Iris pigment epithelial cell (primary cell): ENCODE measurements at regions not wholly inside any gene's neighbourhood (a gene's known extent, or its start where the extent isn't known, plus 50 kb on each side); places are given as distances from the start of the nearest gene placed in this dataset.
"Not testable (repeated sequence)": the region's sequence is repeated elsewhere in the genome, so short reads cannot be mapped to it uniquely, and the experiment has no call there.

Experiments used
- DNase-seq: peaks from one replicate; pipeline ENCODE4 v3.0.0-alpha.2; 2011; ENCODE audit warnings: low read depth

DNA sequence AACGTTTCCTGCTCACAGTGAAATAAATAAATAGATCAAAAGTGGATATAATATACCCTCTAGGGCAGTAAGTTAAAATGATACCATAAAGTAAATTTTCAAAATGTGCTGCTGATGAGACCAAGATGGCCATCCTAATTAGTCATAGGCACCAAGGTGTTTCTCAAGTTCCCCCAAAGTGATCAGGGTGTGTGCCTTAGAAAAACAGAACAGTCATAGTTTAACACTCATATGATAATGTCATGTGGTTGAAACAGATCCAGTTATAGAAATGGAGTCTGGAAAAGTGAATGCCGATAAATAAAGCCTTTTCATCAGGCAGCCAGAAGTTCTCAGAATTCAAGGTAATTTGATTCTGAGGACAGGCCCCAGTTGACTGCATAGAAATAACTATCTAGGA lies 161.5 kb upstream of the CDKN2B start:
- no peak for DNase-seq

- no peak for DNase-seq
Measured at GRCh38 chr9:22170990-22171670, 162.0 kb upstream of the CDKN2B start.

GRCh38 chr9:22171691-22172090 lies 162.6 kb upstream of the CDKN2B start:
- DNase-seq, result no peak

- no peak for DNase-seq
Measured at GRCh38 chr9:22173908-22174307, 164.8 kb upstream of the CDKN2B start.

DNA sequence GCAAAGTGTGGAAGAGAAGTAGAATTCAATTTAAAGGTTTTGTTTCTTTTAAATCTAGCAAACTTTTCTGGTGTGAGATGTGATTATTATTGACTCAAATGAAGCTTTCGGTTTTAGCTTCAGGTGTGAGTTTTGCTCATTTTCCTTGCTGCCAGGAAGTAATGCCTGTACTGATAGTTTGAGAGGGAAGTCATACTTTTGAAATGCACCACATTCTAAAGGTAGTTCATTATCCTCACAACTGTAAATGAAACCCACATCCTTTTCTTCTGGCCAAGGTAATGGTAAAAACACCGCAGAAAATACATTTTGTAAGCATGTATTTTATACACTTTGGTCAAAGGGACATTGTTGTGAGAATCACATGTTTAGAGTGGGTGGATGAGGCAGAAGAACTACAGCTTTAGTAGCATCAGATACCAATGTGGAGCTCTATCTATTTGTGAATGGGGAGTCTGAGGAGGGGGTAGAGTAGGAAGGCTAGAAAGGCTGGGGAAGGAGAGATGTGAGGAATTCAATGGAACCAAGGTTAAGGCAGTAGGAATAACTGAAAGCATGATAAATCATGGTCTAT lies 167.0 kb upstream of the CDKN2B start:
- no peak for DNase-seq

DNA sequence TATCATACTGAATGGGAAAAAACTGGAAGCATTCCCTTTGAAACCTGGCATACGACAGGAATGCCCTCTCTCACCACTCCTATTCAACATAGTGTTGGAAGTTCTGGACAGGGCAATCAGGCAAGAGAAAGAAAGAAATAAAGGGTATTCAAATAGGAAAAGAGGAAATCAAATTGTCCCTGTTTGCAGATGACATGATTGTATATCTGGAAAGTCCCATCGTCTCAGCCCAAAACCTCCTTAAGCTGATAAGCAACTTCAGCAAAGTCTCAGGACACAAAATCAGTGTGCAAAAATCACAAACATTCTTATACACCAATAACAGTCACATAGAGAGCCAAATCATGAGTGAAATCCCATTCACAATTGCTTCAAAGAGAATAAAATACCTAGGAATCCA lies 171.9 kb upstream of the CDKN2B start:
- DNase-seq, result not testable (repeated sequence)

DNA sequence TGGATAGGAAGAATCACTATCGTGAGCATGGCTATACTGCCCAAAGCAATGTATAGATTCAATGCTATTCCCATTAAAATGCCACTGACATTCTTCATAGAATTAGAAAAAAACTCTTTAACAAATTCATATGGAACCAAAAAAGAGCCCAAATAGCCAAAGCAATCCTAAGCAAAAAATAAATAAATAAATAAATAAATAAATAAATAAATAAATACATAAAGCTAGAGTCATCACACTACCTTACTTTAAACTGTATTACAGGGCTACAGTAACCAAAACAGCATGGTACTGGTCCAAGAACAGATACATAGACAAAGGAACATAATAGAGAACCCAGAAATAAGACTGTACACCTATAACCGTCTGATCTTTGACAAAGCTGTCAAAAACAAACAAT lies 180.4 kb upstream of the CDKN2B start:
- DNase-seq, result no peak

DNA sequence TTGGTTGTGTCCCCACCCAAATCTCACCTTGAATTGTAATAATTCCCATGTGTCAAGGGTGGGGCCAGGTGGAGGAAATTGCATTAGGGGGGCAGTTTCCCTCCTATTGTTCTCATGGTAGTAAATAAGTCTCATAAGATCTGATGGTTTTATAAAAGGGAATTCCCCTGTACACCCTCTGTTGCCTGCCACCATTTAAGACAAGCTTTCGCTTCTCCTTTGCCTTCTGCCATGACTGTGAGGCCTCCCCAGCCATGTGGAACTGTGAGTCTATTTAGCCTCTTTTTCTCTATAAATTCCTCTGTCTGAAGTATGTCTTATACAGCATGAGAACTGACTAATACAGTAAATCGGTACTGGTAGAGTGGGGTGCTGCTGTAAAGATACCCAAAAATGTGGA lies 187.9 kb upstream of the CDKN2B start:
- not testable (repeated sequence) for DNase-seq

DNA sequence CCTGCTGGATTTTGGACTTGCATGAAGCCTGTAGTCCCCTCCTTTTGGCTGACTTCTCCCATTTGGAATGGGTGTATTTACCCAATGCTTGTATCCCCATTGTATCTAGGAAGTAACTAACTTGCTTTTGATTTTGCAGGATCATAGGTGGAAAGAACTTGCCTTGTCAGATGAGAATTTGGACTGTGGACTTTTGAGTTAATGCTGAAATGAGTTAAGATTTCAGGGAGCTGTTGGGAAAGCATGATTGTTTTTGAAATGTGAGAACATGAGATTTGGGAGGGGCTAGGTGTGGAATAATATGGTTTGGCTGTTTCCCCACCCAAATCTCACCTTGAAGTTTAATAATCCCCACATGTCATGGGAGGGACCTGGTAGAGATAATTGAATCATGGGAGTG lies 189.6 kb upstream of the CDKN2B start:
- no peak for DNase-seq

DNA sequence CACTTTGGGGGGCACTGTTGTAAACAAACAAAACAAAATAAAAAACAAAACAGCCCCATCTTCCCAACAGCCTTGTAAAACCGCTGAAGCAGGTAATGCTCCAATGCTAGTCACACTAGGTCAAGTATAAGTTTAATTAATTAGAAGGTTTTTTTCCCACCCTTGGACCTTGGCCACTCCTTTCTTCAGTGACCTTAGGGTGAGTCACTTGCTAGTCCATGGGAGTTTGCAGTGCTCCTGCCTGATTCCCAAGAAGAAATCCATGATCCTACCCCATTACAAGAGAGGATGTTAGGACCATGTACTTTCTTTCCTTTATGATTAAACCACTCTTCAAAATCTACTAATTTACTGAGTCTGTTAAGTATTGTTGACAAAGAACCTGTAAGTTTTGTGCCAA lies 192.2 kb upstream of the CDKN2B start:
- no peak for DNase-seq

GRCh38 chr9:22203371-22204138 lies 194.4 kb upstream of the CDKN2B start:
- peak; percentile 85 for DNase-seq

- no peak for DNase-seq
Measured at GRCh38 chr9:22204240-22204639, 195.1 kb upstream of the CDKN2B start.

DNA sequence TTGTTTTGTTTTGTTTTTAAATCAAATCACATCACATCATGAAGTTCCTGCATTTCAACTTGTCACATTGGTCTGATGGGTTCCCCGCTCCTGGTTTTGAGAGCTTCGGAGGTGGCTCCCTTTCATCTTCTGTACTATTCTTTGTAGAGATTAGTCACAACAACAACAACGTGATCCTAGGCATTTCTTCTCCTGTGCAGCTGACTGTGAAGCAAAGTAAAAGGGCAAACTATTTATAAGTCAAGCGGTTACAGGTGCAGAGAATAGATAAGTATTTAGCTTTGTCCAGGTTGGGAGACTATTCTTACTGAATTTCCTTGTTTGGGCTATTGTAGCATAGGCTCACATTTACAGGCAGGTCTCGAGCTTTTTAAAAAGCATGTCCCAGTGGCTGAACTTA lies 197.7 kb upstream of the CDKN2B start:
- no peak for DNase-seq

DNA sequence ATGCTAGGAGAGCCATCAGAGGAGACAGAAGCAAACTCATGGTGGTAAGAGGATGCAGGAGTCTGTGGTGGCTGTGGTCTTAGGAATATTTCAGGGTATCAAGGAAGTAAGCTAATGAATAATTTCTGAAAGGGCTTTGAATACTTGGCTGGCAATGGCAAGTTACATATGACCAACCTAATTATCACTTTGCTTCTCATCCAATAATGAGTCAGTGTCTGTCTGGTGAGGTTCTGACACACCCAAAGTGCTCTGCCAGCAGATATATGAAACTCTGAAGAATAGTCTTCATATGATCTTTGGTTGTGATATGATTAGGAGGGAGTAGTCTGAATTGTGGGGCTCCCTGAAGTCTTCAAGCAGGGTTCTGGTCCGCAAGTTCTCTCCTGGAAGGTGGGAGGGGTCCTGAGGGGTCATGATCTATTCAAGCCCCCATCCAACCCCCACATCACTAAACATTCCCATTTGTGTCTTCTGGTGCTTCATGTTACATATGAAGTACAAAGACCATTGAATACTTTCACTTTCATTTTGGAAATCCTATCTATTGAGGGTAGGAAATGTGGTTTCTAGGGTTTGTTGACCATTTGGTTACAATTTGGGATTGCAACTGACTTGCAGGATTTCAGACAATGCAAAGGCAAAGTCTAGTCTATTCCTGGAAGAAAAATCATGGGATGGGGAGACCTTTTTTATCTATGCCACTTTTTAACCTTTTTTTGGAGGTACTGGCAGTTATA lies 199.9 kb upstream of the CDKN2B start:
- peak; percentile 46 for DNase-seq

DNA sequence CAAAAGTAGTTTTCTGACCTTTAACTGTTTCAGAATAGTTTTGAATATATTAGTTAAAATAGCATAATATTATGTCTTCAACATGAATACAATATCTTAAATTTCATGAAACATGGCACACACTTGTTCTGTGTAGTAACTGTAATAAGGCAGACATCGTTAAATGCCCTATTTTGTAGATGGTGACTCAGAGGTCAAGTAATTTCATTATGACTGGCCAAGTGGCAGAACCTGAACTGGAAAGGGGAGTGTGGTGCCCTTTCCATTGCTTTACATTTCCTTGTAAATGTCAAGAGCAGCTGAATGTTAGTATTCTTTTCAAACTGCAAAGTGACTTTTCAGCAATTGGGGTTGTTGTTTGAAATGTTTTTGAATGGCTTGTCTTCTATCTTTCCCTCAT lies 201.2 kb upstream of the CDKN2B start:
- DNase-seq, result peak; percentile 38

DNA sequence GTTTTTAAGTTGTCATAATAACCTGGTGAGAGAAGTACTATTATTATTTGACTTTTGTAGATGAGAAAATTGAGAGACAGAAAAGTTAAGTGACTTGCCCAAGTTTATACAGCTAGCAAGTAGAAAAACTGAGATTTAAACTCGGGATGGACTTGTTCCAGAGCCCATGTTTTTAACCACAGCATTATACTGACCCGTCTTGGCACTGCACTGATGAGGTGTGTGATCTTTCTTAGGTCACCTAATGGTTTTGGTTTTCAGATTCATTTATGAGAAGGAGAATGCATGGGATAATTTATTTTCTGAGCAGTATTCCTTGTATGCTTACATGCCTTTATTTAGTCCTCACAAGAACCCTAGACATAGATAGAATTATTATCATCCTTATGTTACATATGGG lies 201.8 kb upstream of the CDKN2B start:
- DNase-seq, result no peak

GRCh38 chr9:22211588-22212360 lies 202.7 kb upstream of the CDKN2B start:
- DNase-seq, result peak; percentile 98

GRCh38 chr9:22214021-22214420 lies 204.9 kb upstream of the CDKN2B start:
- DNase-seq, result peak; percentile 73

- DNase-seq, result peak; percentile 95
Measured at GRCh38 chr9:22214497-22215031, 205.5 kb upstream of the CDKN2B start.

GRCh38 chr9:22215521-22215920 lies 206.4 kb upstream of the CDKN2B start:
- no peak for DNase-seq

DNA sequence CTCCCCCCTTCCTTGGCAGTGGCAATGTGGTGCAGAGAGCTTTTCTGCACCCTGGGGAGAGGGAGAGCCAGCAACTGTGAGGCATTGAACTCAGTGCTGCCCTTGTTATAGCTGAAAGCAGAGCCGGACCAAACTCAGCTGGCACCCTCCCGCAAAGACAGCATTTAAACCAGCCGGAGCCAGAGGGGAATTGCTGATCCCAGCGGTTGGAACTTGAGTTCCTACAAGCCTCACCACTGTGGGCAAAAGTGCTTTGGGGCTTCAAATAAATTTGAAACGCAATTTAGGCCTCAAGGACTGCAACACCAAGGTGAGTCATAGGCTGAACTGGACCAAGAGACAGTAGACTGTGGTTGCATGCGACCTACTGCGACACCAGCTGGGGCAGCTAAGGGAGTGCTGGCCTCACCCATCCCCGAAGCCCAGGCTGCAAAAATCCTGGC lies 207.6 kb upstream of the CDKN2B start:
- peak; percentile 75 for DNase-seq

- no peak for DNase-seq
Measured at GRCh38 chr9:22217254-22217653, 208.1 kb upstream of the CDKN2B start.
